Skeletal muscle cell (primary cell): ENCODE measurements at regions not wholly inside any gene's neighbourhood (a gene's known extent, or its start where the extent isn't known, plus 50 kb on each side); places are given as distances from the start of the nearest gene placed in this dataset.
"Not testable (repeated sequence)": the region's sequence is repeated elsewhere in the genome, so short reads cannot be mapped to it uniquely, and the experiment has no call there.

ENCODE experiments used
- DNase-seq: peaks from one replicate; pipeline ENCODE4 v3.0.0-alpha.2; 2010; ENCODE audit warnings: low read depth
- H3K4me3 ChIP-seq: 2 replicates; pipeline ENCODE4 v1.5.1; 2011; ENCODE audit warnings: low read depth, mild to moderate bottlenecking, control low read depth, low read length, moderate library complexity

- DNase-seq, result no peak
- H3K4me3 ChIP-seq, result no peak overlapping the region
Measured at GRCh38 chrX:102784550-102784949, 64.0 kb downstream of the GPRASP3 start.

GRCh38 chrX:102787283-102787682 is 66.7 kb downstream of the GPRASP3 start:
- H3K4me3 ChIP-seq, result no peak overlapping the region
- DNase-seq, result no peak

DNA sequence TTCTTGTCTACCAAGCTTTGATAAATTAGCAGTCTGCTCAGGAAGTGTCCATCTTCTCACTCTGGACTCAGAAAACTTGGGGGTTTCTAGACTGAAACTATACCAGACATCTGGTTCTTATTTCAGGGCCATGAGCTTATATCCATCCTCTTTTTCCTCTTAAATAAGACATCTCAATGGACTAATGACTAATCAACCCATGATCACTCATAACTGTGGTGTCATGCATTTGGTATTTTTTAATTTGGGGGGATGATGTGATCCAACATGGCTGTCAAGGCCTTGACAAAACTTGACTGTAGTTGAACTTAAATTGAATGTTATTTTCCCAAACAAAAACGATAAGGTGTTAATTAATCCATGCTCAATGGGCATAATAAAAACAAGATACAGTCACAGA is 87.8 kb downstream of the GPRASP3 start:
- no peak overlapping the region for H3K4me3 ChIP-seq
- no peak for DNase-seq

DNA sequence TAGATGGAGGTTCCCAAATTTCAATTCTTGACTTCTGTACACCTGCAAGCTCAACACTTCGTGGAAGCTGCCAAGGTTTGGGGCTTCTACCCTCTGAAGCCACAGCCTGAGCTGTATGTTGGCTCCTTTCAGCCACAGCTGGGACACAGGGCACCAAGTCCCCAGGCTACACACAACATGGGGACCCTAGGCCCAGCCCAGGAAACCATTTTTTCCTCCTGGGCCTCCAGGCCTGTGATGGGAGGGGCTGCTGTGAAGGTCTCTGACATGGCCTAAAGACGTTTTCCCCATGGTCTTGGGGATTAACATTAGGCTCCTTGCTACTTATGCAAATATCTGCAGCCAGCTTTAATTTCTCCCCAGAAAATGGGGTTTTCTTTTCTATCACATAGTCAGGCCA is 97.7 kb downstream of the GPRASP3 start:
- DNase-seq, result not testable (repeated sequence)

DNA sequence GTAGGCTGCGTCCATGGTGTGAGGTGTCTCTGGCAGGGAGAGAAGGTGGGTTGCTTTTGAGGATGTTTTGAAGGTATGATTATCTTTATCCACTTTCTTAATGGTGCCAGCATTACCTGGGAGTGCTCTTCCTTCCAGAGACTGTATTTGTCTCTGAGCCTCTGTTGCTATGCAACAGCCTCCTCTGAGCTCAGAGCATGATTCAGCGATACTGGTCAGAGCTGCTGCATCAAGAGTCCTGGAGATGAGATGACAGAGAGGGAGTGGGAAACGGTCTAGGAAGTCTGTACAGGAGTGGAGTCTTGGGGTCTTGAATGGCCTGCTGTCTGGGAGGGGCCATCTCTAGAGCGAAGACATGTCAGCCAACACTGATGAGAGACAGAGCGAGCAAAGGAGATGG is 104.4 kb upstream of the RAB40AL start:
- peak; percentile 25 for DNase-seq
- no peak overlapping the region for H3K4me3 ChIP-seq

More for the DNA sequence above, 97.7 kb downstream of the GPRASP3 start:
- not testable (repeated sequence) for H3K4me3 ChIP-seq

DNA sequence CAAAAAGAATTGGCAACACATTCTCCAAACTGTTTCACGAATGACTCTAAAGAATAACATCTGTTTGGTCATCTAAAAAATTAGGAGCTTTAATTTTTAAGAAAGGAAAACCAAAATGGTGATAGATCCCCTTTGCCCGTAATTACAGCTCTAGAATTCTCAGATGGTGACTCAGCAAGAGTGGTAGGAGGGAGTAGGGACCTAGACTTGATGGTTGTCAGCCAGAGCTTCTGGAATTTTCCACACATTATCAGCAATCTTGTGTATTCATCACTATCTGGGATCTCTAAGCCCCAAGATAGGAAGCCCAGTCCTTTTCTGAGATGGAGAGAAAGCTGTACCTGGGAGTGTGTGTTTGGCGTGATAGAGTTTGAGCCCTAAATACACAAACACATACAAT is 103.9 kb upstream of the RAB40AL start:
- no peak for DNase-seq

DNA sequence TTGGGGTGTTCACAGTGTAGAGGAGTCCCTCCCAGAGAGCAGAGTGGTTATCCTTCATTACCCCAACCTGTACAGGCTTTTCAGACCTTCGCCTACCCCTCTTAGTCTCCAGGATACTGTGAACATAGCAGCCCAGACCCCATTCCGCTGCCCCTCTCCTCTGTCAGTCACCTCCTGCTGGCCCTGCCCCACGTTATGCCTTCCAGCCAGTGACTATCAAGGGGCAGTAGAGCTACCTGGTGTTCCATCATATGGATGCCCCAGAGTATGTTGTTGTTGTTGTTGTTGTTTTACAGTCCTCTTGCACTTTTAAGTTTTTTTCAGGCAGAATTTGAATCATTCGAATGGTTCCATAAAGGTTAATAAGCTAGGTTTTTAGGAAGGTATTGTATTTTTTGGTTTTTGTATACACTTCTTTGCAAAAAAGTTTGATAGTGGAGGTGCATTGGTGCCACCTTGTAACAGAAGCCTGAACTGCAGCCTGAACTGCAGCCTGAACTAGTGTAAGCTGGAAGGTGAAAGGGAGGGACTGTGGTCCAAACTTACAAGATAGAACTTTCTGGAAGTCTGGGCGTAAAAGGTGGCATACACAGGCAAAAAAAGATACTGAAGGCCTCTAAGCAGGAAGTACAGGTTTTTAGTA is 101.4 kb upstream of the RAB40AL start:
- DNase-seq, result no peak
- H3K4me3 ChIP-seq, result no peak overlapping the region

More for the DNA sequence above, 103.9 kb upstream of the RAB40AL start:
- H3K4me3 ChIP-seq, result no peak overlapping the region

- DNase-seq, result no peak
- no peak overlapping the region for H3K4me3 ChIP-seq
Measured at GRCh38 chrX:102837847-102838246, 99.2 kb upstream of the RAB40AL start.

DNA sequence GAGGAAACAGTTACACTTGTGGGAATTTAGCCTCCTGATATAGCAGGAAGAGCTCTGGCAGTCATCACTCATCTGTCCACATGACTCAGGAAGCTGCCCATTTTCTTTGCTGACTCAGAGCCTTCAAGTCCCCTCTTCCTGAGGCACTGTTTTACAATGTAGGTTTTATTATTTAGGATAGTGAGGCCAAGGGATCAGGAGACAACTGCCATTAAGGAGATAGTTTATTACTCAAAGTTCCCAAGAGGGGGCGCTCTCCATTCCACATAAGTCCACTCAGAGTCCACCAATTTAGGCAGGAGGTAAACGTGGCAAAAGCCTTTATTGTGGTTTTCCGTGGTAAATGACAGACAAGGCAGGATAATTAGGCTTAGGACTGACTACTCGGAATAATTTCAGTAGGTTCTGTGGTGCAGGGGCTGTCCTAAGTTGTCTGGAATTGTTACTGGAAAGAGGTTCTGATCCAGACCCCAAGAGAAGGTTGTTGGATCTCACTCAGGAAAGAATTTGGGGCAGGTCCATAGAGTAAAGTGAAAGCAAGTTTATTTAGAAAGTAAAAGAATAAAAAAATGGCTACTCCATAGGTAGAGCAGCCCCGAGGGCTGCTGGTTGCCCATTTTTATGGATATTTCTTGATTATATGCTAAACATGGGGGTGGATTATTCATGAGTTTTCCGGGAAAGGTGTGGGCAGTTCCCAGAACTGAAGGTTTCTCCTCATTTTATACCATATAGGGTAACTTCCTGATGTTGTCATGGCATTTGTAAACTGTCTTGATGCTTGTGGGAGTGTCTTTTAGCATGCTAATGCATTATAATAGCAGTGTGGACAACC is 96.0 kb upstream of the RAB40AL start:
- H3K4me3 ChIP-seq, result no peak overlapping the region
- no peak for DNase-seq

- no peak for DNase-seq
- H3K4me3 ChIP-seq, result no peak overlapping the region
Measured at GRCh38 chrX:102841706-102842003, 95.4 kb upstream of the RAB40AL start.

DNA sequence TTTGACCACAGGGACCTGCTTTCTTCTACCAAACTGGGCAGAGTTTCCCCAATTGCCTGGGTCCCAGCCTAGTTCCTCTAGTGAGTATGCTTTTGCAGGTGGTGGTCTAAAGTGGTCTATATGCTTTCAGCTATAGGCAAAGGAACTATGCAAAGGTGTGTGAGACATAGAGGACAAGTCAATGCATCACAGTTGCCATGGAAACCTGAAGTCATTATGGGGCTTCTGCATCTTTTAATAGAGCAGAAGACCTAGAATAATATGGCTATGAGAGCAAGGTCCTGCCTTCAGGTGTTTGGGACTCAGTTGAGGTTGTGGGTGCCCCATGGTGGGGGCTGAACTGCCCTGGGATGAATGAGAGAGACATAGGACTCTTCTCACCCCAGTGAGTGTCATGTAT is 92.1 kb upstream of the RAB40AL start:
- no peak for DNase-seq

DNA sequence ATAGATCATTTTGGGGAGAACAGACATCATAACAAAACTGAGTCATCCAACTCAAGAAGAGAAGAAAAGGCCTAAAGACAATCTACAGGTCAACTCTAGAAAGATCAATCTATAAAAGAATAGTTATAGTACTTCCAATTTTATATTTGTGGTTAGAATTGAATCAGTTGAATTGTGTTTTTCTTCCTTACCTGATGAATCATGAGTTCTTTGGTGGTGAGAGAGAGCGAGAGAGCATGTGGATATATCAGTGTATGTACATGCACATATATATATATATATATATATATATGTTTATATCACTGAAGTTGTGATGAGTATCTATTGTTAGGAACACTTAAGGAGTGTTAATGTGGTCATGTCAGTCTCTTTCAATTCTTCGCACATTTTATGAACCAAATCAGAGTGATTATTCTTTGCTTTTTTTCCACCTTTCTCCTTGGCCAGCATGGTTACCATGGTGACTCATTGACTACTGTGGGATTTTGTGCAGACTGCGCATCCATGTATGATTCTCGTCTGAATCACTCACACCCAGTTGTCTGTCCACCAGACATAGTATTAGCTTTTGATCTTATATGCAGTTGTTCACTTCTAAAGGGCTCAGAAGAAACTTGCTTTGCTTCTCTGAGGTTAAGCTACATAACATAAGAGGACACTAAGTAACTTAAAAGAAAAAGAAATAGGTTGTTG is 90.4 kb upstream of the RAB40AL start:
- H3K4me3 ChIP-seq, result no peak overlapping the region
- DNase-seq, result peak; percentile 39

More for the DNA sequence above, 92.1 kb upstream of the RAB40AL start:
- H3K4me3 ChIP-seq, result no peak overlapping the region

- no peak for DNase-seq
- no peak overlapping the region for H3K4me3 ChIP-seq
Measured at GRCh38 chrX:102847362-102847761, 89.7 kb upstream of the RAB40AL start.

DNA sequence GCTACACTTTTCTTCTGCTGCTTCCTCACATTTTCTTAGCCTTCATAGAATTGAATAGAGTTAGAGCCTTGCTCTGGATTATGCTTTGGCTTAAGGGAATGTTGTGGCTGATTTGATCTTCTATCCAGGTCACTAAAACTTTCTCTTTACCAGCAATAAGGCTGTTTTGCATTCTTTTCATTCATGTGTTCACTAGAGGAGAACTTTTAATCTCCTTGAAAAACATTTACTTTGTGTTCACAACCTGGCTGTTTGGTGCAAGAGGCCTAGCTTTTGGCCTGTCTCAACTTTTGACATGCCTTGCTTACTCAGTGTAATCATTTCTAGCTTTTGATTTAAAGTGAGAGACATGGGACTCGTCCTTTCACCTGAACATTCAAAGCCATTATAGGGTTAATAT is 87.7 kb upstream of the RAB40AL start:
- H3K4me3 ChIP-seq, result no peak overlapping the region
- no peak for DNase-seq

- not testable (repeated sequence) for DNase-seq, H3K4me3 ChIP-seq
Measured at GRCh38 chrX:102858826-102859549, 78.1 kb upstream of the RAB40AL start.

GRCh38 chrX:102859550-102859871 is 77.6 kb upstream of the RAB40AL start:
- H3K4me3 ChIP-seq, result no peak overlapping the region
- DNase-seq, result no peak

- H3K4me3 ChIP-seq, result no peak overlapping the region
Measured at GRCh38 chrX:102860235-102860634, 76.8 kb upstream of the RAB40AL start.

GRCh38 chrX:102863735-102864134 is 73.3 kb upstream of the RAB40AL start:
- no peak overlapping the region for H3K4me3 ChIP-seq
- DNase-seq, result peak; percentile 22

More at GRCh38 chrX:102860235-102860634, 76.8 kb upstream of the RAB40AL start:
- no peak for DNase-seq

GRCh38 chrX:102866981-102867656 is 70.0 kb upstream of the RAB40AL start:
- H3K4me3 ChIP-seq, result no peak overlapping the region
- no peak for DNase-seq
